Thyroid gland (tissue), 4 donors: ENCODE measurements at regions not wholly inside any gene's neighbourhood (a gene's known extent, or its start where the extent isn't known, plus 50 kb on each side); places are given as distances from the start of the nearest gene placed in this dataset.

Source experiments
- CTCF ChIP-seq, 6 experiments: fragments of 200-600 bp in 3 of 6; fragments of 450-650 bp in 3 of 6; sonication (generic) in 3 of 6; IDR thresholded peaks; one replicate each; pipeline ENCODE4 v1.5.1; 2016 to 2019; ENCODE audit warnings: antibody characterized with exemption in 6 of 6, mild to moderate bottlenecking in 2 of 6, inconsistent platforms in 1 of 6, moderate library complexity in 1 of 6
- POLR2A ChIP-seq, 2 donors: fragments of 450-650 bp; IDR thresholded peaks; one replicate each; pipeline ENCODE4 v1.6.1; 2017; ENCODE audit warnings: antibody characterized with exemption in 2 of 2, mild to moderate bottlenecking in 2 of 2, moderate library complexity in 1 of 2

- TF ChIP-seq CTCF (IDR thresholded peaks at IDR 0.05) (no peak), POLR2A (IDR thresholded peaks at IDR 0.05) (no peak)
Measured at GRCh38 chr13:50310734-50311133, 295.5 kb downstream of the KCNRG start.
